ENCODE measurements at regions not wholly inside any gene's neighbourhood (a gene's known extent, or its start where the extent isn't known, plus 50 kb on each side); places are given as distances from the start of the nearest gene placed in this dataset.
"Not testable (repeated sequence)": the region's sequence is repeated elsewhere in the genome, so short reads cannot be mapped to it uniquely, and the experiment has no call there.

- DNase-seq (ENCODE audit: low read depth) = no peak
- TF ChIP-seq CTCF (IDR thresholded peaks at IDR 0.05; ENCODE audit: low read depth, low read length, missing control alignments) = no peak
- no peak overlapping the region for H3K4me3 ChIP-seq (ENCODE audit: low read depth, low read length)
- in situ Hi-C loops (cut with HindIII; ENCODE audit: low sequenced_read_pairs) = no loop called here
Observed at GRCh38 chr5:92041206-92041605, 658.1 kb upstream of the ARRDC3 start.

GRCh38 chr5:92029792-92030191, 646.7 kb upstream of the ARRDC3 start:
- H3K4me3 ChIP-seq (ENCODE audit: low read depth, low read length); in situ Hi-C loops (cut with HindIII; ENCODE audit: low sequenced_read_pairs); DNase-seq (ENCODE audit: low read depth): not testable (repeated sequence)

- in situ Hi-C loops (cut with HindIII; ENCODE audit: low sequenced_read_pairs) = no loop called here
- TF ChIP-seq CTCF (IDR thresholded peaks at IDR 0.05; ENCODE audit: low read depth, low read length, missing control alignments) = no peak
- no peak overlapping the region for H3K4me3 ChIP-seq (ENCODE audit: low read depth, low read length)
- DNase-seq (ENCODE audit: low read depth) = no peak
Observed at GRCh38 chr5:92023555-92023954, 640.4 kb upstream of the ARRDC3 start.

GRCh38 chr5:92023141-92023471, 640.0 kb upstream of the ARRDC3 start:
- in situ Hi-C loops (cut with HindIII; ENCODE audit: low sequenced_read_pairs) = no loop called here
- no peak for TF ChIP-seq CTCF (IDR thresholded peaks at IDR 0.05; ENCODE audit: low read depth, low read length, missing control alignments)
- no peak for DNase-seq (ENCODE audit: low read depth)
- no peak overlapping the region for H3K4me3 ChIP-seq (ENCODE audit: low read depth, low read length)

- in situ Hi-C loops (cut with HindIII; ENCODE audit: low sequenced_read_pairs) = no loop called here
- TF ChIP-seq CTCF (IDR thresholded peaks at IDR 0.05; ENCODE audit: low read depth, low read length, missing control alignments) = no peak
- no peak for DNase-seq (ENCODE audit: low read depth)
- H3K4me3 ChIP-seq (ENCODE audit: low read depth, low read length) = no peak overlapping the region
Observed at GRCh38 chr5:92022415-92023140, 639.5 kb upstream of the ARRDC3 start.

GRCh38 chr5:92019376-92019990, 636.4 kb upstream of the ARRDC3 start:
- TF ChIP-seq CTCF (IDR thresholded peaks at IDR 0.05; ENCODE audit: low read depth, low read length, missing control alignments) = no peak
- no peak for DNase-seq (ENCODE audit: low read depth)
- H3K4me3 ChIP-seq (ENCODE audit: low read depth, low read length) = no peak overlapping the region
- in situ Hi-C loops (cut with HindIII; ENCODE audit: low sequenced_read_pairs) = no loop called here

- TF ChIP-seq CTCF (IDR thresholded peaks at IDR 0.05; ENCODE audit: low read depth, low read length, missing control alignments) = no peak
- H3K4me3 ChIP-seq (ENCODE audit: low read depth, low read length) = no peak overlapping the region
Observed at GRCh38 chr5:92017776-92018175, 634.7 kb upstream of the ARRDC3 start.

GRCh38 chr5:92011845-92012244, 628.7 kb upstream of the ARRDC3 start:
- H3K4me3 ChIP-seq (ENCODE audit: low read depth, low read length); DNase-seq (ENCODE audit: low read depth); in situ Hi-C loops (cut with HindIII; ENCODE audit: low sequenced_read_pairs): not testable (repeated sequence)

More at GRCh38 chr5:92017776-92018175, 634.7 kb upstream of the ARRDC3 start:
- peak; percentile 88 for DNase-seq (ENCODE audit: low read depth)
- in situ Hi-C loops (cut with HindIII; ENCODE audit: low sequenced_read_pairs) = no loop called here

Data from astrocyte of the cerebellum (primary cell).